HUES48 (cell line): ENCODE measurements at regions not wholly inside any gene's neighbourhood (a gene's known extent, or its start where the extent isn't known, plus 50 kb on each side); places are given as distances from the start of the nearest gene placed in this dataset.
A peak's percentile ranks its signal among the peaks of the same experiment; 100 is the strongest.

Experiments
- H3K27ac ChIP-seq: one replicate; pipeline ENCODE4 v1.7.0; 2013; ENCODE audit warnings: low read depth, low read length, inconsistent platforms
- H3K27me3 ChIP-seq: 2 replicates; pipeline ENCODE4 v1.6.1; 2013; ENCODE audit warnings: mild to moderate bottlenecking, low read length; ENCODE audit not compliant: control insufficient read depth, insufficient read depth
- H3K36me3 ChIP-seq: 2 replicates; pipeline ENCODE4 v1.6.1; 2013; ENCODE audit warnings: low read length; ENCODE audit not compliant: control insufficient read depth, insufficient read depth
- H3K4me1 ChIP-seq: 2 replicates; pipeline ENCODE4 v1.6.1; 2013; ENCODE audit warnings: mild to moderate bottlenecking, low read length; ENCODE audit not compliant: control insufficient read depth, insufficient read depth
- H3K4me3 ChIP-seq: 2 replicates; pipeline ENCODE4 v1.5.1; 2013; ENCODE audit warnings: mild to moderate bottlenecking, low read depth, low read length
- H3K9ac ChIP-seq: 2 replicates; pipeline ENCODE4 v1.6.1; 2013; ENCODE audit warnings: mild to moderate bottlenecking, low read depth, low read length, moderate library complexity
- H3K9me3 ChIP-seq: 2 replicates; pipeline ENCODE4 v1.6.1; 2013; ENCODE audit warnings: low read length; ENCODE audit not compliant: control insufficient read depth, insufficient read depth

- Histone ChIP-seq H3K4me1 (peaks cover 16% of the 10 kb centered on the region), H3K9ac (no peak overlapping the region), H3K36me3 (no peaks in the 10 kb centered on the region), H3K9me3 (no peaks in the 10 kb centered on the region), H3K4me3 (no peak overlapping the region), H3K27me3 (no peaks in the 10 kb centered on the region), H3K27ac (no peak overlapping the region)
These were observed 285.1 kb downstream of the RBM43 start for GRCh38 chr2:150976604-150977003.

GRCh38 chr2:150974864-150975263 is 286.8 kb downstream of the RBM43 start:
- Histone ChIP-seq H3K27me3 (no peaks in the 10 kb centered on the region), H3K36me3 (no peaks in the 10 kb centered on the region), H3K4me3 (no peak overlapping the region), H3K9me3 (no peaks in the 10 kb centered on the region), H3K9ac (no peak overlapping the region), H3K27ac (no peak overlapping the region), H3K4me1 (peaks cover 14% of the 10 kb centered on the region)

- H3K27me3 ChIP-seq = no peaks in the 10 kb centered on the region
- no peaks in the 10 kb centered on the region for H3K36me3 ChIP-seq
- no peak overlapping the region for H3K27ac ChIP-seq
- no peak overlapping the region for H3K4me3 ChIP-seq
- no peak overlapping the region for H3K9ac ChIP-seq
- no peaks in the 10 kb centered on the region for H3K9me3 ChIP-seq
- peaks cover 14% of the 10 kb centered on the region for H3K4me1 ChIP-seq
These were observed 287.4 kb downstream of the RBM43 start for GRCh38 chr2:150974234-150974633.

DNA sequence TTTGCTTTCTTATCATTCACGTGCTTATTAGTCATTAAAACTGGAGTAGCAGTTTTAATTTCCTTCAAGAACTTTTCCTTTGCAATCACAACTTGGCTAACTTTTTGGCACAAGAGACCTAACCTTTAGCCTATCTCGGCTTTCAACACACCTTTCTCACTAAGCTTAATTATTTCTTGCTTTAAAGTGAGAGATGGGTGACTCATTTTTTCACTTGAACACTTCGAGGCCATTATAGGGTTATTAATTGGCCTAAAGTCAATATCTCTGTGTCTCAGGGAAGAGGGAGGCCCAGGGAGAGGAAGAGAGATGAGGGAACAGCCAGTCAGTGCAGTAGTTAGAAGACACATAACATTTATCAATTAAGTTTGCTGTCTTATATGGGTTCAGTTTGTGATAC is 289.8 kb downstream of the RBM43 start:
- Histone ChIP-seq H3K36me3 (no peaks in the 10 kb centered on the region), H3K9ac (no peak overlapping the region), H3K27ac (no peak overlapping the region), H3K4me1 (peaks cover 7% of the 10 kb centered on the region; the same call in 1 of the 2 replicates), H3K4me3 (no peak overlapping the region), H3K27me3 (no peaks in the 10 kb centered on the region), H3K9me3 (no peaks in the 10 kb centered on the region)

DNA sequence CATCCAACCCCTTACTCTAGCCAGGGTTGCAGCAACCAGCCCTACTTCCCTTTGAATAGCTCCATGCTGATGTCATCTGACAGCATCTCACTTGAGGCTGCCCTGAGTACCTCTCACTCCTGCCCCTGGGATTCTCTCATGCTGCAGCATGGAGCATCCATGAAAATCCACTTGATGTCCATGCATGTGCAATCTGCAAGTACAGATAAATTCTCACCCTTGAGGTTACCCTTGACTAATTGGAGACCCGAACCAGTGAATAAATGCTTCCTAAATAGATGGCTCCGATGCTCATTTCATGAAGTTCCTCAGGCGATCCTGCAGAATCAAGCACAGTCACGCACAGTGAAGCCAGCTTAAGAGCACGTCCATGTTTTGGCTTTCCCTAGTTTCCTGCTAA is 298.3 kb downstream of the RBM43 start:
- Histone ChIP-seq H3K27me3 (no peaks in the 10 kb centered on the region), H3K36me3 (no peaks in the 10 kb centered on the region), H3K4me1 (no peaks in the 10 kb centered on the region), H3K4me3 (no peak overlapping the region), H3K27ac (no peak overlapping the region), H3K9ac (no peak overlapping the region), H3K9me3 (no peaks in the 10 kb centered on the region; the same call in 1 of the 2 replicates)

- Histone ChIP-seq H3K27me3 (no peaks in the 10 kb centered on the region), H3K9me3 (peaks cover 4% of the 10 kb centered on the region), H3K4me3 (no peak overlapping the region), H3K9ac (no peak overlapping the region), H3K4me1 (no peaks in the 10 kb centered on the region), H3K36me3 (no peaks in the 10 kb centered on the region), H3K27ac (no peak overlapping the region)
These were observed 306.4 kb downstream of the RBM43 start for GRCh38 chr2:150955231-150955630.

- Histone ChIP-seq H3K9ac (no peak overlapping the region), H3K36me3 (no peaks in the 10 kb centered on the region), H3K4me3 (no peak overlapping the region), H3K27me3 (no peaks in the 10 kb centered on the region), H3K27ac (no peak overlapping the region), H3K4me1 (no peaks in the 10 kb centered on the region), H3K9me3 (no peaks in the 10 kb centered on the region)
These were observed 314.8 kb downstream of the RBM43 start for GRCh38 chr2:150946831-150947230.

DNA sequence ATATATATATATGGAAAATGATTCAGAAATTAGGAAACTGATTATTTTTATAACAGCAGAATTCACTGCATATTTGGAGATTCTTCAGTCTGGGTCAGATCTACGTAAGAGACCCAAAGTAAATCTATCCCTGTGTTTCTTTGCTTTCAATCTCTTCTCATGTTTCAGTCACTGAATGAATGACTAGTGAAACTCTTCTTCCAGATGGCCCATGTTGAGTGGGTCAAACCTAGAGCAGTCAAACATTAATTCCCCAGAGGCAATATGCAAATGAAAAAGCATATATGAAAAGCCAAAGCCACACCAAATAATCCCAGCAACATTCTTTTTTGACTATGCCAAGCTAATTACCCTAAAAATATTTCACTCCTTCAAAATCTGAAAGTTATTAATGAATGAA is 317.3 kb downstream of the RBM43 start:
- H3K4me1 ChIP-seq = peaks cover 3% of the 10 kb centered on the region
- H3K4me3 ChIP-seq = no peak overlapping the region
- H3K9ac ChIP-seq = no peak overlapping the region
- H3K36me3 ChIP-seq = no peaks in the 10 kb centered on the region
- H3K27me3 ChIP-seq = no peaks in the 10 kb centered on the region
- no peak overlapping the region for H3K27ac ChIP-seq
- H3K9me3 ChIP-seq = peaks cover 4% of the 10 kb centered on the region; the same call in 1 of the 2 replicates

DNA sequence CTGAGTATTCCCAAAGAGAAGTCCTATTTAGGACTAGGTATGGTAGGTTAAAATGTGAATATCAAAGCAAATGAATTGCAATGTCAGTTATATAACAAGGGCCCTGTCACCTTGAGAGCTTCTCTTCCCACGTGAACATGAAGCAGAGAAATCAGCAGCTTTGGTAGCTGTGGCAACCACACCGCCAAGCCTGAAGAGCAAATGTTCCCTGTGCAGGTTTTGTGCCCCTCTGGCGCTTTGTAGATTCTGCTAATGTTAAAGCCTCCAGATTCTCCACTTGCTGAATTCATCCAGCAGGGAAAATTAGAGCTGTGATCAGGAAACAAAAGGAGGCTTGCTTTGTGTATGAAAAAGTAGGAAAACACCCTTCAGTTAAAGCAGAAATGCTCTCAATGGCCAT is 322.6 kb downstream of the RBM43 start:
- H3K4me3 ChIP-seq = no peak overlapping the region
- peaks cover 4% of the 10 kb centered on the region; the same call in 1 of the 2 replicates for H3K9me3 ChIP-seq
- H3K9ac ChIP-seq = no peak overlapping the region
- no peaks in the 10 kb centered on the region for H3K36me3 ChIP-seq
- no peak overlapping the region for H3K27ac ChIP-seq
- peaks cover 10% of the 10 kb centered on the region for H3K4me1 ChIP-seq
- H3K27me3 ChIP-seq = no peaks in the 10 kb centered on the region

DNA sequence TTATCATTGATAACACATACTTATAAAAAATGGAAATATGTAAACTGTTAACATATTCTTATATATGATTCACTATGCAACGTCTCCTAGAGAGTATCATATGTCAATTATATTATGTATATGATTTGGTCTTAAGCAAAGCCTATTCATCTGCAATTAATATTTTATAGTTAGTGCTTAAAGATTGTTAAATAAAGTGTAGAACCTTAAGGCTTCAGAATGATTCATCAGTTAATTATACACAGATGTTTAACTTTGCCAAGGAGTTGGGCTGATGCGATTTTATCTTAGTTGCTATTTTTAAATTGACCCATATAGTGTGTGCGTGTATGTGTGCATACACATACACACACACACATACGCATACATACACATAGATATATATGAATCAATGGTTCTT is 323.1 kb downstream of the RBM43 start:
- Histone ChIP-seq H3K9me3 (peaks cover 4% of the 10 kb centered on the region; the same call in 1 of the 2 replicates), H3K27ac (no peak overlapping the region), H3K4me3 (no peak overlapping the region), H3K9ac (no peak overlapping the region), H3K4me1 (peaks cover 10% of the 10 kb centered on the region), H3K27me3 (no peaks in the 10 kb centered on the region), H3K36me3 (no peaks in the 10 kb centered on the region)

- Histone ChIP-seq H3K36me3 (no peaks in the 10 kb centered on the region), H3K27ac (no peak overlapping the region), H3K4me1 (peaks cover 14% of the 10 kb centered on the region), H3K9ac (no peak overlapping the region), H3K4me3 (no peak overlapping the region), H3K27me3 (no peaks in the 10 kb centered on the region), H3K9me3 (peaks cover 4% of the 10 kb centered on the region; the same call in 1 of the 2 replicates)
These were observed 324.6 kb downstream of the RBM43 start for GRCh38 chr2:150937030-150937429.

GRCh38 chr2:150931451-150931850 is 330.2 kb downstream of the RBM43 start:
- Histone ChIP-seq H3K4me3 (no peak overlapping the region), H3K9ac (no peak overlapping the region), H3K36me3 (no peaks in the 10 kb centered on the region), H3K27ac (peak overlapping the region; percentile 41), H3K4me1 (peaks cover 15% of the 10 kb centered on the region), H3K9me3 (no peaks in the 10 kb centered on the region), H3K27me3 (no peaks in the 10 kb centered on the region)
